NT2/D1 (cell line): ENCODE measurements at regions not wholly inside any gene's neighbourhood (a gene's known extent, or its start where the extent isn't known, plus 50 kb on each side); places are given as distances from the start of the nearest gene placed in this dataset.

Experiments used
- DNase-seq: peaks from one replicate; pipeline ENCODE4 v3.0.0-alpha.2; 2011; ENCODE audit warnings: low read depth, low spot score
- H3K27me3 ChIP-seq: 2 replicates; pipeline ENCODE4 v1.6.0; 2011; ENCODE audit warnings: mild to moderate bottlenecking; ENCODE audit not compliant: insufficient read length, insufficient read depth
- H3K36me3 ChIP-seq: 2 replicates; pipeline ENCODE4 v1.6.1; 2011; ENCODE audit warnings: mild to moderate bottlenecking, low read length, mixed read lengths; ENCODE audit not compliant: insufficient read depth, insufficient read length
- H3K4me1 ChIP-seq: 2 replicates; pipeline ENCODE4 v1.5.1; 2011; ENCODE audit not compliant: insufficient read depth, insufficient read length
- H3K4me3 ChIP-seq: 2 replicates; pipeline ENCODE4 v1.5.1; 2011; ENCODE audit warnings: low read depth; ENCODE audit not compliant: insufficient read length
- H3K9ac ChIP-seq: 2 replicates; pipeline ENCODE4 v1.6.0; 2011; ENCODE audit warnings: low read depth; ENCODE audit not compliant: insufficient read length
- H3K9me3 ChIP-seq: 2 replicates; pipeline ENCODE4 v1.5.1; 2011; ENCODE audit warnings: mild to moderate bottlenecking, low read length; ENCODE audit not compliant: insufficient read depth
- SUZ12 ChIP-seq: IDR thresholded peaks from 2 replicates; pipeline ENCODE4 v1.6.1; 2011; ENCODE audit not compliant: insufficient read length, insufficient read depth; ENCODE audit errors: extremely low read depth
- YY1 ChIP-seq: IDR thresholded peaks from 2 replicates; pipeline ENCODE4 v1.6.1; 2011; ENCODE audit not compliant: insufficient read length, insufficient read depth
- ZNF274 ChIP-seq: IDR thresholded peaks from 2 replicates; pipeline ENCODE4 v1.6.1; 2011; ENCODE audit warnings: mild to moderate bottlenecking, low read depth, low read length

DNA sequence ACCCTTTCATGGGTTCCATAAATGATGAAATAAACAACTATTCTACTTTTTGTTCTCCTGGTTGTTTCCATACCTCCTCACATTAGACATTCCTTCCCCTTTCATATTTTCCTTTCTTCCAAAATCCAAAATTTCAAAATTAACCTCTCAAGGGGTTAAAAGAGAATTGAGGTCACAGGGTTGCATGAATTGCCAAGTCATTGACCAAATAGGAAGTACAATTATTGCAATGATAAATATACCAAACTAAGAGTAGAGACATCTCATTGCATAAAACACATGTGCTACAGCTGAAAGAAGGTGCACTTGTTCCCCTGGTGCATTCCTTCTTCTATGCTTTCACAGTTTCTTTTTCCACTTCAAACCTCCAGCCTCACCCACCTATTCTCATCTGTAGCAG is 136.1 kb downstream of the KCTD12 start:
- H3K9ac ChIP-seq = no peak overlapping the region
- no peak for TF ChIP-seq YY1
- no peak for TF ChIP-seq ZNF274
- no peak for TF ChIP-seq SUZ12
- H3K9me3 ChIP-seq = no peaks in the 10 kb centered on the region
- no peaks in the 10 kb centered on the region for H3K27me3 ChIP-seq
- no peaks in the 10 kb centered on the region for H3K4me1 ChIP-seq
- no peak for DNase-seq
- no peaks in the 10 kb centered on the region for H3K36me3 ChIP-seq
- no peak overlapping the region for H3K4me3 ChIP-seq

DNA sequence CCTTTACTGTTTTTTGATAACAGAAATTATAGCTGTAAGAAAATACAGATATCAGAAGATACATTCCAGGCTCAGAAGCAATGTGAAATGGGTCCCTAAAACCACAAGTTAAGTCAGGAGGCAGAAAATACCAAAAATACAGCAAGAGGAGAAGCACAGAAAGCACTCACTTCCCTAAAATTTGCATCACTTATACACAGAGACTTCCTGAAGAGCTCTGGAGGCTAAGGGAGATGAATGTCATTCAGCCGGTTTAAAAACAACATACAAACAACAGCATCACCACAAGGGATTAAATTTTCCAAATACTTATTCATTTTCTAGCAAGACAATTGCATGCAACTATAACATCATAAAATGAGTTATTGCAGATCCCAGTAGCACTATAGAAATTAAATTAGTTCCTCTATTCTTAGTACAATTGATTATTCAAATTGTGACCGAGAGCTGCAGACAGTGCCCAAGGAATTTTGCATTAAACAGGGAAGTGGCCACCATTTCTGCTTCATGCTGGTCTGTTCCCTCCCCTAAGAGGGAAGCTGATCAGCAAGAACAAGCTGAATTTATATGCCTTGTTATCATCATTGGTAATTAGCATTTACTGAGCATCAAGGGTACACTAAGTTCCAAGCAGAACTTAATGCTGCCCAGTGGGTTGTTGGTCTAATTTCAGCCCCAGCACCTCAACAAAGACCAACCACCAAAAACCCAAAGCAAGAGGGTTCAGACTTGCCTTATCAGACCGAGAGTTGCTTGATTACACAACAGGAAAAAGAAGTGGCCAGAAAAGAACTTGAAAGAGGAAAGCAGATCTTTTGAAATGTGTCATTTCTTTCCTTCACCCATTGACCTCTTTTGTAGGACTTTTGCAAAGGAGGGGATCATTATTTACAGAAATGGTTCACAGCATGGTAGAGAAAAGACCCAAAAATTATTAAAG is 140.7 kb downstream of the KCTD12 start:
- DNase-seq = no peak
- no peaks in the 10 kb centered on the region for H3K9me3 ChIP-seq
- H3K36me3 ChIP-seq = no peaks in the 10 kb centered on the region
- no peak overlapping the region for H3K4me3 ChIP-seq
- no peak overlapping the region for H3K9ac ChIP-seq
- TF ChIP-seq ZNF274 (no peak), SUZ12 (no peak), YY1 (no peak)
- H3K27me3 ChIP-seq = no peaks in the 10 kb centered on the region
- no peaks in the 10 kb centered on the region for H3K4me1 ChIP-seq

DNA sequence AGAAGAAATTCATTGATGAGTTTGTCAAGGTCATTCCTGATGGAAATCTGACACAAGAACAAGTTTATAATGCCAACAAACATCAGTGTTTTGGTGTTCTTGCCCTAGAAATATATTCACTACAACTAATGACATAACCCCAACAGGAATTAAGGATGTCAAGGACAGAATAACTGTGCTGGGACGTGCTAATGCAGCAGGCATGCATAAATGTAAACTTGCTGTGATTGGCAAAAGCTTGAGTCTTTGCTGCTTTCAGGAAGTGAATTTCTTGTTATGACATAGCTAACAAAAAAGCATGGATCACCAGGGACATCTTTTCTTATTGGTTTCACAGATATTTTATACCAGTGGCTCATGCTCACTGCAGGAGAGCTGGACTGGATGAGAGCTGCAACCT is 144.6 kb downstream of the KCTD12 start:
- no peak for DNase-seq
- TF ChIP-seq SUZ12 = no peak
- TF ChIP-seq YY1 = no peak
- no peak for TF ChIP-seq ZNF274
- H3K4me1 ChIP-seq = no peaks in the 10 kb centered on the region
- H3K27me3 ChIP-seq = no peaks in the 10 kb centered on the region
- H3K9me3 ChIP-seq = no peaks in the 10 kb centered on the region
- no peaks in the 10 kb centered on the region for H3K36me3 ChIP-seq
- H3K4me3 ChIP-seq = no peak overlapping the region
- no peak overlapping the region for H3K9ac ChIP-seq

DNA sequence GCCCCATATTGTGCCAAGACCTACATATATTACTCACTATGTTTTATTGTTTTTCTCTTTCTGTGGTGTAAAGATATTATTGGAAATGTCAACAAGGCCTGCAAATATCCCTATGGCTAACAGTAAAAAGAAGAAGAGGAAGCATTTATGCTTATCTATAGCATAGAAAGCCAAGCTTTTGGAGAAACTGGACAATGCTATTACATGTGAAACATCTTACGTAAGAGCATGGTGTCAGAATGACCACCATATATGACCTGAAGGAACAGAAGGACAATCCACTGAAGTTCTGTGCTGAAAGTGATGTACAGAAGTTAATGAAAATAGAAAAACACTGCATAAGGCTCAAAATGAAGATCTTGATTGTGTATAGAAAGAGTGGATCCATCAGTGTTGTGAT is 145.2 kb downstream of the KCTD12 start:
- no peak for DNase-seq
- H3K9ac ChIP-seq = no peak overlapping the region
- no peaks in the 10 kb centered on the region for H3K4me1 ChIP-seq
- H3K9me3 ChIP-seq = no peaks in the 10 kb centered on the region
- H3K36me3 ChIP-seq = no peaks in the 10 kb centered on the region
- TF ChIP-seq YY1 (no peak), ZNF274 (no peak), SUZ12 (no peak)
- no peaks in the 10 kb centered on the region for H3K27me3 ChIP-seq
- no peak overlapping the region for H3K4me3 ChIP-seq

GRCh38 chr13:76738616-76739015 is 147.6 kb downstream of the KCTD12 start:
- TF ChIP-seq SUZ12 (no peak), ZNF274 (no peak), YY1 (no peak)
- no peaks in the 10 kb centered on the region for H3K9me3 ChIP-seq
- DNase-seq = no peak

DNA sequence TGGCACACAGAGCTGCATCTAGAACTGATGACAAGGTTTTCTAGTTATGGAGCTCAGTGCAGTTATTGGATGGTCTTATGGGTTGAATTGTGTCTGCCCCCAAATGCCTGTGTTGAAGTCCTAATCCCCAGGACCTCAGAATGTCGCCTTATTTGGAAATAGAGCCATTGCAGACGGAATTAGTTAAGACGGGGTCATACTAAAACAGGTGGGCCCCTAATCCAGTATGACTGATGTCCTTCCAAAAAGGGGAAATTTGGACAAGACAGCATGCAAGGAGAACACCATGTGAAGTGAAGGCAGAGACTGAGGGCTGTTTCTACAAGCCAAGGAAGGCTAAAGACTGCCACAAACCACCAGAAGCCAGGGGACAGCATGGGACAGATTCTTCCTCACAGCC is 148.7 kb downstream of the KCTD12 start:
- DNase-seq = no peak
- TF ChIP-seq ZNF274 = no peak
- no peak for TF ChIP-seq SUZ12
- no peak for TF ChIP-seq YY1
- H3K4me1 ChIP-seq = no peaks in the 10 kb centered on the region
- no peaks in the 10 kb centered on the region; the same call in 1 of the 2 replicates for H3K9me3 ChIP-seq
- no peak overlapping the region for H3K9ac ChIP-seq
- no peaks in the 10 kb centered on the region for H3K36me3 ChIP-seq
- no peak overlapping the region for H3K4me3 ChIP-seq
- H3K27me3 ChIP-seq = no peaks in the 10 kb centered on the region

More at GRCh38 chr13:76738616-76739015, 147.6 kb downstream of the KCTD12 start:
- no peak overlapping the region for H3K9ac ChIP-seq
- no peaks in the 10 kb centered on the region for H3K36me3 ChIP-seq
- no peak overlapping the region for H3K4me3 ChIP-seq
- no peaks in the 10 kb centered on the region for H3K27me3 ChIP-seq
- H3K4me1 ChIP-seq = no peaks in the 10 kb centered on the region

GRCh38 chr13:76735641-76736040 is 150.6 kb downstream of the KCTD12 start:
- no peaks in the 10 kb centered on the region for H3K4me1 ChIP-seq
- no peak overlapping the region for H3K9ac ChIP-seq
- no peak for DNase-seq
- H3K36me3 ChIP-seq = no peaks in the 10 kb centered on the region
- H3K4me3 ChIP-seq = no peak overlapping the region
- H3K27me3 ChIP-seq = no peaks in the 10 kb centered on the region
- TF ChIP-seq ZNF274 (no peak), YY1 (no peak)
- no peaks in the 10 kb centered on the region; the same call in 1 of the 2 replicates for H3K9me3 ChIP-seq

- H3K4me1 ChIP-seq = no peaks in the 10 kb centered on the region
- no peaks in the 10 kb centered on the region for H3K36me3 ChIP-seq
- H3K4me3 ChIP-seq = no peak overlapping the region
- no peaks in the 10 kb centered on the region for H3K27me3 ChIP-seq
- no peaks in the 10 kb centered on the region; the same call in 1 of the 2 replicates for H3K9me3 ChIP-seq
- no peak for DNase-seq
- TF ChIP-seq YY1 (no peak), ZNF274 (no peak), SUZ12 (no peak)
- no peak overlapping the region for H3K9ac ChIP-seq
These were observed 152.5 kb downstream of the KCTD12 start for GRCh38 chr13:76733671-76734070.
